ENCODE measurements at regions not wholly inside any gene's neighbourhood (a gene's known extent, or its start where the extent isn't known, plus 50 kb on each side); places are given as distances from the start of the nearest gene placed in this dataset.

DNA sequence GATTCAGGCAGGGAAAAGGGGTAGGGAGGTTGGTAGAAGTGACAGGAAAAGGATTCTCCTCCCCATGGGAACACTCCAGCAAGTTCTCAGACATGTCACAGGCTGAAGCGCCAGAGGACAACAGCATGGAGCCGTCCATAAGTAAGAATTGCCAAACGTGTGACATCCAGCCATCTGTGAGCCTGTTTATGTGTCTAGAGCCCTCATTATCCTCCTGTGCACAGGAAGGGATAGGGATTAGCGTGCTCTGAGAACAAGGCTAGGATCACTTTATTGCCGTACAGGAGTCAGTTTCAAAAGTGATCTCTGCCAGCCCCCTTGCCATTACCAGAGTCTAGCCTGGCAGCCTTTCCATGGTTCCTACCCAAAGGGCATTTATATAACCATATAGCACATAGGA is 549.5 kb downstream of the NTRK3 start:
- TF ChIP-seq, protein P1, sequence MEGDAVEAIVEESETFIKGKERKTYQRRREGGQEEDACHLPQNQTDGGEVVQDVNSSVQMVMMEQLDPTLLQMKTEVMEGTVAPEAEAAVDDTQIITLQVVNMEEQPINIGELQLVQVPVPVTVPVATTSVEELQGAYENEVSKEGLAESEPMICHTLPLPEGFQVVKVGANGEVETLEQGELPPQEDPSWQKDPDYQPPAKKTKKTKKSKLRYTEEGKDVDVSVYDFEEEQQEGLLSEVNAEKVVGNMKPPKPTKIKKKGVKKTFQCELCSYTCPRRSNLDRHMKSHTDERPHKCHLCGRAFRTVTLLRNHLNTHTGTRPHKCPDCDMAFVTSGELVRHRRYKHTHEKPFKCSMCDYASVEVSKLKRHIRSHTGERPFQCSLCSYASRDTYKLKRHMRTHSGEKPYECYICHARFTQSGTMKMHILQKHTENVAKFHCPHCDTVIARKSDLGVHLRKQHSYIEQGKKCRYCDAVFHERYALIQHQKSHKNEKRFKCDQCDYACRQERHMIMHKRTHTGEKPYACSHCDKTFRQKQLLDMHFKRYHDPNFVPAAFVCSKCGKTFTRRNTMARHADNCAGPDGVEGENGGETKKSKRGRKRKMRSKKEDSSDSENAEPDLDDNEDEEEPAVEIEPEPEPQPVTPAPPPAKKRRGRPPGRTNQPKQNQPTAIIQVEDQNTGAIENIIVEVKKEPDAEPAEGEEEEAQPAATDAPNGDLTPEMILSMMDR (IDR thresholded peaks at IDR 0.05; ENCODE audit: low read depth, low read length): no peak
- no peak for TF ChIP-seq EZH2phosphoT487 (IDR thresholded peaks at IDR 0.05; ENCODE audit: low read depth)
